ENCODE measurements at regions not wholly inside any gene's neighbourhood (a gene's known extent, or its start where the extent isn't known, plus 50 kb on each side); places are given as distances from the start of the nearest gene placed in this dataset.
"Not testable (repeated sequence)": the region's sequence is repeated elsewhere in the genome, so short reads cannot be mapped to it uniquely, and the experiment has no call there.

DNA sequence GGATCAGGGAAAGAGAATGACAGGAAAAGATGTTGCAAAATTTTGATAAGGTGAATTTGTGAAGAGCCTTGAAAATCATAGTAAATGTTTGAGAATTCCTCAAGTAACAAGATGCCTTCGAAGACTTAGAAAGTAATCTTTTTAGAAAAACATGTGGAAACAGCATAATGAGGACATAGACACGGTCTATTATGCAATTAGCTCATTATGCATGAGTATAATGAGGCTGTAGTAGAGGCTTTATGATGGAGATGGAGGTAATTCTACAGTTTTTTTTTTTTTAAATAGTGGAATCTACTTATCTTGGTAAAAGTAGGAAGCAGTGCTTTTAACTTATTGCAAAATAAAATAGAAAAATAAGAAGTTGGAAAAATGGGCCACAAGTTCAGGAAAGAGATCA lies 1329.1 kb upstream of the SPRY2 start:
- DNase-seq (ENCODE audit: low read depth) = no peak

DNA sequence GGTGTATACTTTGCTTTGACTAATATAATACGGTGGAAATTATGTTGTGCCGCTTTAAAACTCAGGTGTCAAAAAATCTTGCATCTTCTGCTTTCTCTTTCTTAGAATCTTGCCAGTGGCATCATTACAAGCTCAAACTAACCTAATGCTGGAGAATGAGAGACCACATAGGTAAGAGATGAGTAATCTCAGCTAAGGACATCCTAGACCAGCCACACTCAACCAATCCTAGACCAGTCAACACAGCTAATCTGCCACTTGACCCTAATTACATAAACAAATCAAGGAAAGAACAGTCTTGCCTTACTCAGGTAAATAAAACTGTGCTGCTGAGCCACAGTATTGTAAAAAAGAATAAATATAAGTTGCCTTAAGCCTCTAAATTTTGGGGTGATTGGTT lies 1323.9 kb upstream of the SPRY2 start:
- no peak for DNase-seq (ENCODE audit: low read depth)

- no peak for DNase-seq (ENCODE audit: low read depth)
Observed at GRCh38 chr13:81659984-81660383, 1319.1 kb upstream of the SPRY2 start.

DNA sequence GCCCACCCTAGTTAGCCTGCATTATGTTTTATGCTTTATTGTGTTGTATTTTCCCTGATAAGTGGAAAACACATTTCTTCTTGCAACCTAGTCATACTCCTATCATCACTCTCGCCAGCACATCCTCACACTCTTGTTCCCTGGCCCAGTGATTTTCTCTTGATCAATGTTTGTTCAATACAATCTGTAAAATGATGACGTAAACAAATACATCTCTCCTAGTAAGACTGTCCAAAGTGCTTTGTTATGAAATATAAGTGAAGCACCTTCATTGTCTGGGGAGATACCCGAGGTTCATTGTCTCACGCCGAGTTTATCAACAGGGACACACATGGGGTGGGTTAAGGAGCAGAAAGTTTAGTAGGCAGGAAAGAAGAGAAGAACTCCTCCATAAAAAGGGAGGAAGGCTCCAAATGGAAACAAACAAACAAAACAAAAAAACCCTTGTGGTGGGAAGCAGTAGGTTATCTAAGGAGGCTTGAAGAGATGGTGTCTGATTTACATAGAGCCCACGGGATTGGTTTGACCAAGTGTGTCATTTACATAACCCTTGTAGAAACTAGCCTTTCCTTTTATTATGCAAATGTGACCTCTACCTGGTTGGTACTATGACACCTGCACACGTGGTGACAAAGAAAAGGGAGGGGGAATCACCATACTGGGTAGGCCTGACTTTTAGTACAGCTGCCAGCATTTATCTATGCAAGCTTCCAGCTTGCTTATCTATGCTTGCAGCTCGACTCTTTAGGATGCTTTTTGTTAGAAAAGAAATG lies 1317.9 kb upstream of the SPRY2 start:
- no peak for DNase-seq (ENCODE audit: low read depth)

DNA sequence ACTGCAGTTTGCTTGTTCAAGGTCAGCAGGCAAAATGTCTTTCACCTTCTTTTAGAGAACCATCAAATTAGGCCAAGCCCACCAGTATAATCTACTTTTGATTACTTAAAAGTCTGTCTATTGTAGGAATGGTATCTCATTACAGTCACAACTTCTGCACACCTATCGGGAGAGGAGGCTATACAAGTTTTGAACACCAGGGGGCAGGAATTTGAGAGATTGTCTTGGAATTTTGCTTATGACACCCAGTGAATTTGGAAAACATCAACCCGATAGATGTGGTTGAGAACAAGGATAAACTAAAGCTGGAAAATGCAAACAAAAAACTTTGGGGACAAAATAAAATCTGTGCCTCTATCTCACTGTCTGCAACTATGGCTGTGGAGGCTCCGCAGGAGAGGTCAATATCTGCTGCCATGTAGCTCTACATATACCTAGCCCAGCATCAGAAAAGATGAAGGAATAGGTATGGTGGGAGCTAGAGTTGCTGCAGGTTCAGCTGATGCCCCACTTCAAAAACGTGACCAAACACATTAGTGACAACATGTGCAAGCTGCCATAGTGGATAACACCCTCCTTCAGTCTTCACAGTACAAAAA lies 1299.2 kb upstream of the SPRY2 start:
- DNase-seq (ENCODE audit: low read depth) = peak; percentile 1

DNA sequence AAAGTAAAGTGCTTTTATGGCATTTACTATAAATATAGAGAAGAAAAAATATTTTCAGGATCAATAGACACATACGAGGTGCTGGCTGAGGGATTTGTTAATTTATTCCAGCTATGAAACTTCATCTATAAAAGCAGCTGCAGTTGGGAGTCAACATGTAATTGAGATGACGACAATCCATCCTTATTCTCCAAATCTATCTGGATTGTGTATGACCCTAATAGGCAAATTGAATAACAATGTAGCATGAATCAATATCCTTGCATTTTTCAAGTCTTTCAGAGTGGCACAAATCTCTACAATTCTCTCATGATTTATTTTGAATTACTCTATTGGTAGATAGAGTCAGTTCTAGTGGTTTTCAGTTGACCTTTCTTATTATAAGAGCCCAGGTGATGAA lies 1296.5 kb upstream of the SPRY2 start:
- no peak for DNase-seq (ENCODE audit: low read depth)

- no peak for DNase-seq (ENCODE audit: low read depth)
Observed at GRCh38 chr13:81636120-81636519, 1295.2 kb upstream of the SPRY2 start.

DNA sequence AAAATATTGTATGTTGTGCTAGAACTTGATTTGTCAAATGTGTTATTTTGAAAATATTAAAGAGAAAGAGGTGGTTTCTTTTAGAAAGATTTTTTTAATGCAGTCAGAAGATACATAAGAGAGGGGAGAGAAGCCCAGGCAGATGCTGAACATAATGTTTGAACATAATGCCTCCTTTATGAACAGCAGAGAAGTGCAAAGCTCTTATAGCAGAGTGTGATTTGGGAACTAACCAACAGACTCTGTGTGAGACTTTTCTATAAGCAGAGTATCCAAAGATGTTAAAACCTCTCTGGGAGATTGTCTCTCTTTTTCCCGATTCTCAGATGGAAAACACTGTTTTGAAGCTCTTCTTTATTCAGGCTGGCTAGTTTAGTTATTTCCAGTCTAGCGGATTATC lies 1274.1 kb upstream of the SPRY2 start:
- DNase-seq (ENCODE audit: low read depth) = no peak

- DNase-seq (ENCODE audit: low read depth) = no peak
Observed at GRCh38 chr13:81610644-81611043, 1269.7 kb upstream of the SPRY2 start.

DNA sequence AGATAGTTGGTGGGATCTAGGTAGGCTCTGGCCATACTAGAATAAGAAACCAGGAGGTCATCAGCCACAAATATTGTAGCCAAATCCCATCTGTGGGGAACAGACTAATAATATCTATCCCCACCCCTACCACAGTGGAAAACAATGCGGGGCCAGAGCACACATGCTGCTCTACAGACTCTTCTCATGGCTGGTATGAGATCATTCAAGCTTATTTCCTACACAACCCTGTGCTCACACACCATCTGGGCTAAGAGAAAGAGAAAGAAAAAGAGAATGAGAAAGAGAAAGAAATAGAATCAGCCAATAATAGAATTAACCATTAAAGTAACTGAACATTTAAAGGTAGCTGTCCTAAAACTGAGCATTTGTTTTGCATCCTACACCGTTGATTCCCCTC lies 1268.4 kb upstream of the SPRY2 start:
- DNase-seq (ENCODE audit: low read depth) = no peak

- DNase-seq (ENCODE audit: low read depth) = no peak
Observed at GRCh38 chr13:81606074-81606473, 1265.1 kb upstream of the SPRY2 start.

DNA sequence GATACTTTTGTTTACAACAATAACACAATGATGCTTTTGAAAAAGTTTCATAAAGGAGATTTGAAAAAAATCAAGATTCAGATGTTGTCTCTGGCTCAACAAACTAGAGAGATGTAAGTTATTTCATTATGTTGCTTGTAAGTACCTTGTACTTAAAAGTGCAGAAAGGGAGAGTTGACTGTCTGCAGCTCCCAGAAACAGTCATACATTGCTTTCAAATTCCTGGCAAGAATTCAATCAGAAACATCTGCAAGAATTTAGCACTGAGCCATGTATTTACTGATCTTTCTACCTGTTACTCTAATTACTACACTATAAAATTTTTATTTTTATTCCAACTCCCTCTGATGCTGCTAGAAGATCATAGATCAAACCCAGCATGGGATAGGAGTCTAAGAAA lies 1261.3 kb upstream of the SPRY2 start:
- DNase-seq (ENCODE audit: low read depth) = peak; percentile 5

GRCh38 chr13:81597101-81597500 lies 1256.2 kb upstream of the SPRY2 start:
- DNase-seq (ENCODE audit: low read depth) = no peak

GRCh38 chr13:81596224-81596753 lies 1255.4 kb upstream of the SPRY2 start:
- DNase-seq (ENCODE audit: low read depth) = no peak

GRCh38 chr13:81591528-81592220 lies 1250.7 kb upstream of the SPRY2 start:
- no peak for DNase-seq (ENCODE audit: low read depth)

DNA sequence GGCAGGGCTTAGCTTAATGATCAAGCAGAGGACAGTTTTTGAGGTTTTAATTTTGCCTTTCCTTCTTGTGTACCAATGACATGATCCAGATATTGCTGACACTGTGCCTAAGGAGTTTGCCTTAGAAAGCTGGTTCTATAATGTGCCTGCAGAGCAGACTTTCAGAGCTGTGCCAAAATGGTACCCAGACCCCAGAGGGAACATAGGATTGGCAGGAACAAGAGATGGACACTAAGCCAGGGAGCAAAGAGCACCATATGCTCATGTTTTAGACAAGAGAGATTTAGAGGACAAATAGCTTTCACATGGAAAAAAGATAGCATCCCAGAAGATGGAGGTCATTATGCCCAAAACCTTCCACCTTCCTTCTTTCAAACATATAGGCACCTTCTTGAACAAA lies 1241.5 kb upstream of the SPRY2 start:
- DNase-seq (ENCODE audit: low read depth) = no peak

DNA sequence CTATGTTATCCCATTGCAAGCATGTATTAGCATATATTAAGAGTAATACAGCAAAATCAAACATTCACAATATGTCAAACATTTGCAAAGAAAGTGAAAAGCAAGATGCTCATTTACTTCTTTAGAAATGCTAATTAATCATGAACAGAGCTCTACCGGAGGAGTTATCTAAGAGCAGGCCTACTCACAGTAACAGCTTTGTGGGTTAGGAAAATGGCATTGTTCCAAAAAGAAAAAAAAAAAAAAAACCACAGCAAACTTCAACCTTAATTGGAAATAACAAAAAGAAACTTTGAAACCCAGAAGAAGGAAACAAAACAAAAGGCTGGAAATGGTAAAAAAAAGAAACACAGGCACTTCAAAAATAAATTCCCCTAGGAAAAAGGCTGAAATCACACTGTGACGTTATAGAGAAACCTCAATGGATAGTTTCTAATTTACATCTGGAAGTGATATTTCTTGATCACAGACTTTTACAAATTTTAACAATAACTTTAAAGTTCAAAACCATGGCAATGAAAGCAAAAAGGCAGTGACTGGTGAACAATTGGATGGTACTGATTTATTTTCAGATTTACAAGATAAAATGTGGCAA lies 1236.8 kb upstream of the SPRY2 start:
- DNase-seq (ENCODE audit: low read depth) = peak; percentile 12

GRCh38 chr13:81568824-81569223 lies 1227.9 kb upstream of the SPRY2 start:
- DNase-seq (ENCODE audit: low read depth) = no peak

- no peak for DNase-seq (ENCODE audit: low read depth)
Observed at GRCh38 chr13:81565849-81566248, 1224.9 kb upstream of the SPRY2 start.

GRCh38 chr13:81563091-81563490 lies 1222.2 kb upstream of the SPRY2 start:
- DNase-seq (ENCODE audit: low read depth) = no peak

GRCh38 chr13:81562598-81562997 lies 1221.7 kb upstream of the SPRY2 start:
- no peak for DNase-seq (ENCODE audit: low read depth)

DNA sequence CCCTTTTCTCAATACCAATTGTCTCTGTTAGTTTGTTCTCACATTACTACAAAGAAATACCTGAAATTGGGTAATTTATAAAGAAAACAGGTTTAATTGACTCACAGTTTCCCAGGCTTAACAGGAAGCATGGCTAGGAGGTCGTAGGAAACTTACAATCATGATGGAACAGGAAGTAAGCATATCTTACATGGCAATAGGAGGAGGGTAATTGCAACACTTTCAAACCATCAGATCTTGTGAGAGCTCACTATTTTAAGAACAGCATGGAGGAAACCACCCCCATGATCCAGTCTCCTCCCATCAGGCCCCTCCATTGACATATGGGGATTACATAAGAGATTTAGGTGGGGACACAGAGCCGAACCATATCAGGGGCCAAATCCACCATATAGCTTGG lies 1210.1 kb upstream of the SPRY2 start:
- no peak for DNase-seq (ENCODE audit: low read depth)

- not testable (repeated sequence) for DNase-seq (ENCODE audit: low read depth)
Observed at GRCh38 chr13:81546294-81546693, 1205.4 kb upstream of the SPRY2 start.

All from iris pigment epithelial cell (primary cell).